HL-60 (cell line): ENCODE measurements at regions not wholly inside any gene's neighbourhood (a gene's known extent, or its start where the extent isn't known, plus 50 kb on each side); places are given as distances from the start of the nearest gene placed in this dataset.
"Not testable (repeated sequence)": the region's sequence is repeated elsewhere in the genome, so short reads cannot be mapped to it uniquely, and the experiment has no call there.

Experiments
- DNase-seq, 2 experiments: peaks; one replicate each; pipeline ENCODE4 v3.0.0-alpha.2; 2010 to 2020; ENCODE audit warnings: low read depth in 1 of 2, low spot score in 1 of 2
- H3K27ac ChIP-seq: fragments of 250-450 bp; sonication (Bioruptor Pico); replicated peaks from 2 replicates; pipeline ENCODE4 v1.5.1; 2020; ENCODE audit warnings: mild to moderate bottlenecking, moderate library complexity
- H3K27me3 ChIP-seq: fragments of 250-450 bp; sonication (Bioruptor Pico); 2 replicates; pipeline ENCODE4 v1.5.1; 2021; ENCODE audit warnings: mild to moderate bottlenecking, moderate library complexity; ENCODE audit not compliant: insufficient read depth, poor library complexity, severe bottlenecking
- H3K4me3 ChIP-seq: replicated peaks from 2 replicates; pipeline ENCODE4 v1.5.1; 2011; ENCODE audit warnings: mild to moderate bottlenecking, control low read depth, low read length; ENCODE audit not compliant: insufficient read depth
- GABPA ChIP-seq: IDR thresholded peaks from 2 replicates; pipeline ENCODE4 v1.6.1; 2012; ENCODE audit warnings: low read depth
- POLR2AphosphoS5 ChIP-seq: IDR thresholded peaks from 2 replicates; pipeline ENCODE4 v1.6.1; 2012; ENCODE audit warnings: low read depth
- SPI1 ChIP-seq: IDR thresholded peaks from 2 replicates; pipeline ENCODE4 v1.6.1; 2012; ENCODE audit warnings: low read depth, mild to moderate bottlenecking, borderline replicate concordance
- TF ChIP-seq, protein P1 (sequence below): IDR thresholded peaks from 2 replicates; pipeline ENCODE4 v1.6.1; 2012; ENCODE audit warnings: low read depth; ENCODE audit not compliant: insufficient replicate concordance
- TF ChIP-seq, protein P2 (sequence below): IDR thresholded peaks from one replicate; pipeline ENCODE4 v1.5.1; 2011; ENCODE audit warnings: low read length, control low read depth, inconsistent platforms; ENCODE audit not compliant: insufficient read depth

DNA sequence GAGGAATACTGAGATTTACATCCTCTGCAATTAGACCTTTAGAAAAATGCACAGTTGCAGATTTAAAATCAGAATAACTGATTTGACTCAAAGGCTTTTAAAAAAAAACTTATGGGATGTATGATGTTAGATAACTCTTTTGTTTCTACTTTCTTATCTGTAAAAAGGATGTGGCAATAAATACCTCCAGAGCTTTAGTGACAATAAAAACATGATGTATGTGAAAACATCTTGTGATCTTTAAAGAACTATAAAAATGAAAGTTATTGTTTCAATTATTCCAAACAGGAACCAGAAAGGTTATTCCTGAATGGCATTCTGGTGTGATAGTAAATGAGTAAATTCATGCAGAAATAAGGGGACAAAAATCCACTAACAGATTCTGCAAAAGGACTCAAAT, 2712.2 kb upstream of the PCDH20 start:
- Histone ChIP-seq H3K4me3 (no peak overlapping the region), H3K27ac (no peak overlapping the region), H3K27me3 (no peaks in the 10 kb centered on the region)
- no peak for DNase-seq
- TF ChIP-seq POLR2AphosphoS5, result no peak
- TF ChIP-seq, protein P1, sequence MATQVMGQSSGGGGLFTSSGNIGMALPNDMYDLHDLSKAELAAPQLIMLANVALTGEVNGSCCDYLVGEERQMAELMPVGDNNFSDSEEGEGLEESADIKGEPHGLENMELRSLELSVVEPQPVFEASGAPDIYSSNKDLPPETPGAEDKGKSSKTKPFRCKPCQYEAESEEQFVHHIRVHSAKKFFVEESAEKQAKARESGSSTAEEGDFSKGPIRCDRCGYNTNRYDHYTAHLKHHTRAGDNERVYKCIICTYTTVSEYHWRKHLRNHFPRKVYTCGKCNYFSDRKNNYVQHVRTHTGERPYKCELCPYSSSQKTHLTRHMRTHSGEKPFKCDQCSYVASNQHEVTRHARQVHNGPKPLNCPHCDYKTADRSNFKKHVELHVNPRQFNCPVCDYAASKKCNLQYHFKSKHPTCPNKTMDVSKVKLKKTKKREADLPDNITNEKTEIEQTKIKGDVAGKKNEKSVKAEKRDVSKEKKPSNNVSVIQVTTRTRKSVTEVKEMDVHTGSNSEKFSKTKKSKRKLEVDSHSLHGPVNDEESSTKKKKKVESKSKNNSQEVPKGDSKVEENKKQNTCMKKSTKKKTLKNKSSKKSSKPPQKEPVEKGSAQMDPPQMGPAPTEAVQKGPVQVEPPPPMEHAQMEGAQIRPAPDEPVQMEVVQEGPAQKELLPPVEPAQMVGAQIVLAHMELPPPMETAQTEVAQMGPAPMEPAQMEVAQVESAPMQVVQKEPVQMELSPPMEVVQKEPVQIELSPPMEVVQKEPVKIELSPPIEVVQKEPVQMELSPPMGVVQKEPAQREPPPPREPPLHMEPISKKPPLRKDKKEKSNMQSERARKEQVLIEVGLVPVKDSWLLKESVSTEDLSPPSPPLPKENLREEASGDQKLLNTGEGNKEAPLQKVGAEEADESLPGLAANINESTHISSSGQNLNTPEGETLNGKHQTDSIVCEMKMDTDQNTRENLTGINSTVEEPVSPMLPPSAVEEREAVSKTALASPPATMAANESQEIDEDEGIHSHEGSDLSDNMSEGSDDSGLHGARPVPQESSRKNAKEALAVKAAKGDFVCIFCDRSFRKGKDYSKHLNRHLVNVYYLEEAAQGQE, result no peak
- TF ChIP-seq GABPA, result no peak
- TF ChIP-seq, protein P2, sequence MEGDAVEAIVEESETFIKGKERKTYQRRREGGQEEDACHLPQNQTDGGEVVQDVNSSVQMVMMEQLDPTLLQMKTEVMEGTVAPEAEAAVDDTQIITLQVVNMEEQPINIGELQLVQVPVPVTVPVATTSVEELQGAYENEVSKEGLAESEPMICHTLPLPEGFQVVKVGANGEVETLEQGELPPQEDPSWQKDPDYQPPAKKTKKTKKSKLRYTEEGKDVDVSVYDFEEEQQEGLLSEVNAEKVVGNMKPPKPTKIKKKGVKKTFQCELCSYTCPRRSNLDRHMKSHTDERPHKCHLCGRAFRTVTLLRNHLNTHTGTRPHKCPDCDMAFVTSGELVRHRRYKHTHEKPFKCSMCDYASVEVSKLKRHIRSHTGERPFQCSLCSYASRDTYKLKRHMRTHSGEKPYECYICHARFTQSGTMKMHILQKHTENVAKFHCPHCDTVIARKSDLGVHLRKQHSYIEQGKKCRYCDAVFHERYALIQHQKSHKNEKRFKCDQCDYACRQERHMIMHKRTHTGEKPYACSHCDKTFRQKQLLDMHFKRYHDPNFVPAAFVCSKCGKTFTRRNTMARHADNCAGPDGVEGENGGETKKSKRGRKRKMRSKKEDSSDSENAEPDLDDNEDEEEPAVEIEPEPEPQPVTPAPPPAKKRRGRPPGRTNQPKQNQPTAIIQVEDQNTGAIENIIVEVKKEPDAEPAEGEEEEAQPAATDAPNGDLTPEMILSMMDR, result no peak
- no peak for TF ChIP-seq SPI1

DNA sequence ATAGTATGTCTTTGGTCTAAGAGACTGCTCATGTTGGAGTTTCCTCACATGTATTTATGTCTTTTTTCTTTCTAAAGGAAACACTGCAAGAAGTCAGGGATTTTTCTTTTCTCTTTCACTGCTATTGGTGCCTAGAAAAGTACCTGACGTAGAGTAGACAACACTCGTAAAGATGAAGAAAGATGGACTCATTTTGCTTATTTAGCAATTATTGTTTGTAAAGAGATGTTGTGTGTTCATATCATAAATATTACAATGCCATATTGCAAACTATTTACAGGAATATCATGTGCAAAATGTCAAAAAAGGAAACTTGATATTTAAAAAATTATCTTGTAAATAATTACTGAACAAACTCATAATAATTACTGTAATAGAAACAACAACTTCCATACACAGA, 2711.5 kb upstream of the PCDH20 start:
- H3K27me3 ChIP-seq, result no peaks in the 10 kb centered on the region
- H3K27ac ChIP-seq, result no peak overlapping the region
- H3K4me3 ChIP-seq, result no peak overlapping the region
- no peak for DNase-seq
- TF ChIP-seq, protein P2, result no peak
- TF ChIP-seq GABPA (no peak), SPI1 (no peak), POLR2AphosphoS5 (no peak)
- TF ChIP-seq, protein P1, result no peak

DNA sequence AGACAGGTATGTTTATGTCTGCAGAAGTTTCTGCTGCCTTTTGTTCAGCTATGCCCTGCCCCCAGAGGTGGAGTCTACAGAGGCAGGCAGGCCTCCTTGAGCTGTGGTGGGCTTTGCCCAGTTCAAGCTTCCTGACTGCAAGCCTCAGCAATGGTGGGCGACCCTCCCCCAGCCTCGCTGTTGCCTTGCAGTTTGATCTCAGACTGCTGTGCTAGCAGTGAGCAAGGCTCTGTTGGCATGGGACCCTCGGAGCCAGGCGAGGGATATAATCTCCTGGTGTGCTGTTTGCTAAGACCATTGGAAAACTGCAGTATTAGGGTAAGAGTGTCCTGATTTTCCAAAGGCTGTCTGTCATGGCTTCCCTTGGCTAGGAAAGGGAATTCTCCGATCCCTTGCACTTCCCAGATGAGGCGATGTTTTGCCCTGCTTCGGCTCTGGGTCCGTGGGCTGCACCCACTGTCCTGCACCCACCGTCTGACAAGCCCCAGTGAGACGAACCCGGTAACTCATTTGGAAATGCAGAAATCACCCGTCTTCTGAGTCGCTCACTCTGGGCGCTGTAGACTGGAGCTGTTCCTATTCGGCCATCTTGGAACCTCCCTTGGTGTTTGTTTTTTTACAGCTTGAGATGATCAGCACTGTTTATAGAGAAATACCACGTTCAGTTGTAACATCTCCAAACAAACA, 2705.5 kb upstream of the PCDH20 start:
- not testable (repeated sequence) for DNase-seq, H3K27ac ChIP-seq, H3K27me3 ChIP-seq, H3K4me3 ChIP-seq

DNA sequence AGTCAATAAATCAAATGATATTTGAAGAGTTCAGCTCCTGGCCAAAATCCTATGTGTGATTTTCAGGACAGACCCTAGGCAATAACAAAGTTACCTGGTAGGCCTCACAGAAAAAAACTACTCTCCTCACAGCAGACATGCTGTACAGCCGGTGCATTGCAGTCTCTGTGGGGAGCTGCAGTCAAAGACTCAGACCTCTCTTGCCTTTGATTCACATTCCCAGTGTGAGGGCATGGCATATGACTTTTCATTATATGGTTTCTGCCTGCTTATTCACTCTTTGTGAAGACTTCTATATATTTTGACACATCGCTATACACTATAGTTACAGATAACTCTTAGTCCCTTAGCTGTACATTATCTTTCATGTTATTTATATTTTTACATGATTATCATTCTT, 2684.3 kb upstream of the PCDH20 start:
- no peak for DNase-seq
- H3K27ac ChIP-seq, result no peak overlapping the region
- TF ChIP-seq, protein P1, result no peak
- TF ChIP-seq GABPA (no peak), SPI1 (no peak), POLR2AphosphoS5 (no peak)
- TF ChIP-seq, protein P2, result no peak
- H3K27me3 ChIP-seq, result no peaks in the 10 kb centered on the region
- no peak overlapping the region for H3K4me3 ChIP-seq
